Renal cortex interstitium (tissue), 11 donors: ENCODE measurements at regions not wholly inside any gene's neighbourhood (a gene's known extent, or its start where the extent isn't known, plus 50 kb on each side); places are given as distances from the start of the nearest gene placed in this dataset.
"Not testable (repeated sequence)": the region's sequence is repeated elsewhere in the genome, so short reads cannot be mapped to it uniquely, and the experiment has no call there.

Experiments used
- DNase-seq, 11 donors: peaks; one replicate each; pipeline ENCODE4 v3.0.0-alpha.2; 2013; ENCODE audit warnings: low read depth in 9 of 11, low spot score in 4 of 11; ENCODE audit errors: extremely low read depth in 1 of 11

- DNase-seq: no peak
Observed at GRCh38 chr2:115904516-115904915, 1462.1 kb downstream of the DPP10 start.

DNA sequence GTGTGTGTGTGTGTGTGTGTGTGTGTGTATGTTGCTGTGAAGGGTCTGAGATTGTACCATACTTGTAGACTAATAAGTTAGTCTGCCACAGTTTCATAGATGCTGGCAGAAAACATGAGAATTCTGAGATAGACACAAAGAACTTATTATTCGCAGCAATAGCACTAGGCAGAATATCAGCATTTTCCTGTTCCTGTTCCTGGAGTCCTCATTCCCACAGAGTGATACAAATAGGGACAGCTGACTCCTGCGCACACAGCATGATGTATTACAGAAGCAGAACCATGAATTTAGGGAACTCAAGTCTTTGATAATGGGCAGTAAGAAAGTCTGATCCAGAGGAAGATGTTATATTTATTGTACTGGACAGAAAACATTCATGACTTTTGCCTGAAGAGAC, 1466.3 kb downstream of the DPP10 start:
- no peak for DNase-seq

- no peak for DNase-seq
Observed at GRCh38 chr2:115910270-115910669, 1467.8 kb downstream of the DPP10 start.

DNA sequence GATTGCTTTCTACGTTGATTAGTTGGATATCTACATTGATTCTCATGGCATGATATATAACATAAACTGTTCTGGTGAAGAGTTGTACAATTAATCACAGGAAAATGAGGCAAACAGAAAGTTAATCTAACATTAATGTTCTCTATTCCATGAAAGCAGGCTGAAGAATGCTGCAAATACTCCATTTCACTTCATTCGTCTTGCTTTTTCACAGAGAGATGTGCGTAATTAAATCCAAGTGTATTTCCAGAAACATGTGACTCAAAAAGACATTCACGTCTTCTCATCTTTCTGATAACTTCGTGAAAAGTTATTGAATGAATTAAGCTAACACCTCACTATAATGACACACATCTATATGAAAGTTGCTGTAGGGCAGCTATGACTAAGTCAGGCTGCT, 1471.5 kb downstream of the DPP10 start:
- no peak for DNase-seq

- DNase-seq: no peak
Observed at GRCh38 chr2:115921541-115921940, 1479.1 kb downstream of the DPP10 start.

DNA sequence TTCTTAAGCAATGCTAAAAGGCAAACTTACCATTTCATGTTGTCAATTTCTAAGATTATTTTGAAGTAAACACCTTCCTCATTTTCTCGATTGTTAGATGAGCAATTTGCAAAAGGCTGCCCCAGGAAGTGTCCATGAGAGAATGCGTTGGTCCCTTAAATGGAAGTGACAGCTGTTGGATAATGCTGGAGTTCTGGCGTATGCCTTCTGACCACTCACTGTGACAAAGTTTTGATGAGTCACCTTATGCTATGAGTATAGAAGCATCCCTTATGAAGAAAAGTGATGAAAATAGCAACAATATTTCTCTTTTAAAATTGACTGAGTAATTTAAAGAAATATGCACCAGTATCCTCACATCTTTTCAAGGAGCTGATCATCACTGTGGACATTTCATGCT, 1497.5 kb downstream of the DPP10 start:
- no peak for DNase-seq

- DNase-seq: no peak
Observed at GRCh38 chr2:115942800-115943199, 1500.4 kb downstream of the DPP10 start.

- DNase-seq: no peak
Observed at GRCh38 chr2:115946341-115946740, 1503.9 kb downstream of the DPP10 start.

DNA sequence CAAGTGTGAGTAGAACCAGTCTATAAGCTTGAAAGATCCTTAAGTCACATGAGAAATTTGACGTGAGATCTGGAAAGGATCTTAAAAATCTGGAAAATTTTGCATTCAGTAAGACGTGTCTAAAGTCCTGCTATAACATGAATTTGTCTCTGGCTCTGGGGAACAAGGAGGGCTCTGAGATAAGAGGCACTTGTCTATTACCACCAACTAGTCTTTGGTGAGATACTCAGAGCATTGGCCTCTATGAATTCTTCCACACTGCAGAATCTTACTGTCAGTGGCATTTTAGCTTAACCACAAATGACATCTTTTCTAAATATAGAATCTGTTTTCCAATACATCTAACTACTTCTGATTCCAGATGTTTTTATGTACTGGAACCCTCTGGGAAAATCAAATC, 1504.5 kb downstream of the DPP10 start:
- no peak for DNase-seq

- no peak for DNase-seq
Observed at GRCh38 chr2:115976916-115977315, 1534.5 kb downstream of the DPP10 start.

GRCh38 chr2:115999039-115999438, 1556.6 kb downstream of the DPP10 start:
- DNase-seq: no peak

DNA sequence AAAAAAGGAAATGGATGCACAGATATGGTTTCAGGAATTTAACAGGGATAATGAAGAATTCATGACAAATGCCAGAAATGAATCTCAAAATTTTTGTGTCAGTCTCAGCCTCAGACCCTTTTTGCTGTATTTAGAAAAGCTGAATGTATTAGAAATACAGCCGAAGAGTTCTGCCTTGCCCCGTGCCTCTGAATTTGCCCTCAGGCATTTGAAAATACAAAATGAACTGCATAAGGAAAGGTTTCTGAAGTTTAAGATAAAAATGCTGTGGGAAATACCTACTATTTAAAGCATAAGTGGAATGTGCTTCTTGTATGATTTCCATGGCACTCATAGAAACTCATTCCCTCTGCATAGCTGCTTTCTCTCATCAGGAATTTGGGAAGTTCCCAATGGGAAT, 1580.6 kb downstream of the DPP10 start:
- no peak for DNase-seq

- not testable (repeated sequence) for DNase-seq
Observed at GRCh38 chr2:116038758-116039157, 1596.3 kb downstream of the DPP10 start.

GRCh38 chr2:116042530-116042929, 1600.1 kb downstream of the DPP10 start:
- DNase-seq: no peak

GRCh38 chr2:116057538-116057937, 1615.1 kb downstream of the DPP10 start:
- no peak for DNase-seq

GRCh38 chr2:116061023-116061422, 1618.6 kb downstream of the DPP10 start:
- DNase-seq: no peak

GRCh38 chr2:116073731-116074130, 1631.3 kb downstream of the DPP10 start:
- DNase-seq: no peak

- DNase-seq: no peak
Observed at GRCh38 chr2:116074161-116074560, 1631.7 kb downstream of the DPP10 start.

DNA sequence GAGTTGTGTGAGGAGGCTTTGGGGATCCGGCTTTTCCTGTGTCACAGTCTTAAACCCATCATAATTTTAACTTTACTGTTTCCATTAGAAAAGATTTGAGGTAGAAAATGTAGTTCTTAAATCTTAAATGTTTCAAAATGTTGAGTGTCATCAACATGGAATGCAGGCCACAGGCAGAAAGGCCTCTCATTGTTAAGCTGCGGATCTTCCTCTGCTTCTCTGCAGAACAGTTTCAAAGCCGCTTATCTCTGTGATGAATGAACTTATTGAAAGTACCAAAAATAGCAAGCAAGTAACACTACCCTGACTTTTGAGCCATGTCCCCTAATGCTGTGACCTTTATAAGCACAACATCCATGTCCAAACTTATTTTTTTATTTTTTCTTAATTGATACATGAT, 1645.8 kb downstream of the DPP10 start:
- no peak for DNase-seq

GRCh38 chr2:116094196-116094595, 1651.8 kb downstream of the DPP10 start:
- no peak for DNase-seq

DNA sequence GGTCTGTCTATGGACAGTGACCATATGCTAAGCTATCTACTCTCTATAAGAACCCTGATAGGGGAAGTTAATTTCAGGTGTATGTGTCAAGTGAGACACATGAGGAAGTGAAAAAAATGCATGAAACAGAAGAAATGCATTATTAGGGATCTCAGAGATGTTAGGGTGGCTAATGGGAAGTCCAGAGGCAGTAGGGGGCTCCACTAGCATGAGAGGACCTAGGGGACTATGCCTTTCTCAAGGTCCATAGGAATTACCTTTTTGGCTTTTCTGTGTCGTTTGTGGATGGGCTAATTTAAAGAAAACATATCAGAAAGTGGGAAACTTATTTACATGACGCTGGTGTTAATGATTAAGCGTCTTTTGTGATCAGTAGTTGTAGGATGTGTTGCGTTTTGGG, 1653.2 kb downstream of the DPP10 start:
- DNase-seq: no peak

- no peak for DNase-seq
Observed at GRCh38 chr2:116098049-116098448, 1655.6 kb downstream of the DPP10 start.
